ENCODE measurements at regions not wholly inside any gene's neighbourhood (a gene's known extent, or its start where the extent isn't known, plus 50 kb on each side); places are given as distances from the start of the nearest gene placed in this dataset.

- no peaks in the 10 kb centered on the region for H3K9me3 ChIP-seq (ENCODE audit: control insufficient read depth, low read length)
- no peak for DNase-seq
- no peak for ATAC-seq (ENCODE audit: low FRiP score)
- H3K36me3 ChIP-seq (ENCODE audit: control insufficient read depth in 1 of 2, insufficient read depth in 2 of 2, low read length in 1 of 2): no peaks in the 10 kb centered on the region
- intact Hi-C loops (cut with DNase I): no loop called here
- no peak overlapping the region for H3K27ac ChIP-seq (ENCODE audit: low read depth in 1 of 2, low read length in 2 of 2)
- H3K4me1 ChIP-seq (ENCODE audit: control insufficient read depth in 1 of 2, insufficient read depth in 2 of 2, low read length in 2 of 2): no peaks in the 10 kb centered on the region
- no peak overlapping the region for H3K4me3 ChIP-seq (ENCODE audit: low read length in 2 of 2)
- H3K27me3 ChIP-seq (ENCODE audit: control insufficient read depth in 1 of 2, insufficient read depth in 2 of 2, low read length in 1 of 2): no peaks in the 10 kb centered on the region
- 48 to 69% methylated on average over 29 to 42 of the region's 42 CpGs for WGBS, 2 donors
Measured at GRCh38 chr18:78309307-78309706, 670.3 kb upstream of the SALL3 start.

- Histone ChIP-seq H3K4me1 (ENCODE audit: control insufficient read depth in 1 of 2, insufficient read depth in 2 of 2, low read length in 2 of 2) (no peaks in the 10 kb centered on the region), H3K27ac (ENCODE audit: low read depth in 1 of 2, low read length in 2 of 2) (no peak overlapping the region), H3K9me3 (ENCODE audit: control insufficient read depth, low read length) (no peaks in the 10 kb centered on the region), H3K4me3 (ENCODE audit: low read length in 2 of 2) (no peak overlapping the region), H3K27me3 (ENCODE audit: control insufficient read depth in 1 of 2, insufficient read depth in 2 of 2, low read length in 1 of 2) (no peaks in the 10 kb centered on the region), H3K36me3 (ENCODE audit: control insufficient read depth in 1 of 2, insufficient read depth in 2 of 2, low read length in 1 of 2) (no peaks in the 10 kb centered on the region)
- DNase-seq (no peak), ATAC-seq (ENCODE audit: low FRiP score) (no peak)
- intact Hi-C loops (cut with DNase I): no loop called here
- whole genome bisulfite sequencing, 2 donors: 55 to 57% methylated on average over 8 of the region's 8 CpGs
Measured at GRCh38 chr18:78309924-78310323, 669.7 kb upstream of the SALL3 start.

GRCh38 chr18:78319264-78319663, 660.4 kb upstream of the SALL3 start:
- no peak overlapping the region for H3K27ac ChIP-seq (ENCODE audit: low read depth in 1 of 2, low read length in 2 of 2)
- no peak overlapping the region for H3K4me3 ChIP-seq (ENCODE audit: low read length in 2 of 2)
- DNase-seq: no peak
- no peaks in the 10 kb centered on the region for H3K4me1 ChIP-seq (ENCODE audit: control insufficient read depth in 1 of 2, insufficient read depth in 2 of 2, low read length in 2 of 2)
- peaks cover 4% of the 10 kb centered on the region for H3K9me3 ChIP-seq (ENCODE audit: control insufficient read depth, low read length)
- WGBS, 2 donors: 84 to 85% methylated on average over 15 of the region's 15 CpGs
- intact Hi-C loops (cut with DNase I): no loop called here
- ATAC-seq (ENCODE audit: low FRiP score): no peak
- no peaks in the 10 kb centered on the region for H3K27me3 ChIP-seq (ENCODE audit: control insufficient read depth in 1 of 2, insufficient read depth in 2 of 2, low read length in 1 of 2)
- no peaks in the 10 kb centered on the region for H3K36me3 ChIP-seq (ENCODE audit: control insufficient read depth in 1 of 2, insufficient read depth in 2 of 2, low read length in 1 of 2)

- Histone ChIP-seq H3K4me3 (ENCODE audit: low read length in 2 of 2) (no peak overlapping the region), H3K4me1 (ENCODE audit: control insufficient read depth in 1 of 2, insufficient read depth in 2 of 2, low read length in 2 of 2) (no peaks in the 10 kb centered on the region), H3K27me3 (ENCODE audit: control insufficient read depth in 1 of 2, insufficient read depth in 2 of 2, low read length in 1 of 2) (no peaks in the 10 kb centered on the region), H3K27ac (ENCODE audit: low read depth in 1 of 2, low read length in 2 of 2) (no peak overlapping the region), H3K9me3 (ENCODE audit: control insufficient read depth, low read length) (peaks cover 4% of the 10 kb centered on the region), H3K36me3 (ENCODE audit: control insufficient read depth in 1 of 2, insufficient read depth in 2 of 2, low read length in 1 of 2) (no peaks in the 10 kb centered on the region)
- ATAC-seq (ENCODE audit: low FRiP score) (no peak), DNase-seq (no peak)
- WGBS, 2 donors: 20 to 28% methylated on average over 10 of the region's 10 CpGs
- intact Hi-C loops (cut with DNase I): no loop called here
Measured at GRCh38 chr18:78319961-78320360, 659.7 kb upstream of the SALL3 start.

GRCh38 chr18:78321402-78321801, 658.2 kb upstream of the SALL3 start:
- intact Hi-C loops (cut with DNase I): no loop called here
- 63 to 66% methylated on average over 6 of the region's 6 CpGs for whole genome bisulfite sequencing, 2 donors

GRCh38 chr18:78323453-78324197, 656.0 kb upstream of the SALL3 start:
- Histone ChIP-seq H3K27me3 (ENCODE audit: control insufficient read depth in 1 of 2, insufficient read depth in 2 of 2, low read length in 1 of 2) (no peaks in the 10 kb centered on the region), H3K9me3 (ENCODE audit: control insufficient read depth, low read length) (peaks cover 4% of the 10 kb centered on the region), H3K4me3 (ENCODE audit: low read length in 2 of 2) (no peak overlapping the region), H3K27ac (ENCODE audit: low read depth in 1 of 2, low read length in 2 of 2) (no peak overlapping the region), H3K4me1 (ENCODE audit: control insufficient read depth in 1 of 2, insufficient read depth in 2 of 2, low read length in 2 of 2) (no peaks in the 10 kb centered on the region), H3K36me3 (ENCODE audit: control insufficient read depth in 1 of 2, insufficient read depth in 2 of 2, low read length in 1 of 2) (no peaks in the 10 kb centered on the region)
- DNase-seq (no peak), ATAC-seq (ENCODE audit: low FRiP score) (no peak)
- 69 to 72% methylated on average over 14 of the region's 14 CpGs for WGBS, 2 donors
- intact Hi-C loops (cut with DNase I): no loop called here

More at GRCh38 chr18:78321402-78321801, 658.2 kb upstream of the SALL3 start:
- Histone ChIP-seq H3K4me1 (ENCODE audit: control insufficient read depth in 1 of 2, insufficient read depth in 2 of 2, low read length in 2 of 2) (no peaks in the 10 kb centered on the region), H3K36me3 (ENCODE audit: control insufficient read depth in 1 of 2, insufficient read depth in 2 of 2, low read length in 1 of 2) (no peaks in the 10 kb centered on the region), H3K27ac (ENCODE audit: low read depth in 1 of 2, low read length in 2 of 2) (no peak overlapping the region), H3K27me3 (ENCODE audit: control insufficient read depth in 1 of 2, insufficient read depth in 2 of 2, low read length in 1 of 2) (no peaks in the 10 kb centered on the region), H3K4me3 (ENCODE audit: low read length in 2 of 2) (no peak overlapping the region), H3K9me3 (ENCODE audit: control insufficient read depth, low read length) (peaks cover 4% of the 10 kb centered on the region)
- ATAC-seq (ENCODE audit: low FRiP score) (no peak), DNase-seq (no peak)

GRCh38 chr18:78327643-78328042, 652.0 kb upstream of the SALL3 start:
- H3K36me3 ChIP-seq (ENCODE audit: control insufficient read depth in 1 of 2, insufficient read depth in 2 of 2, low read length in 1 of 2): no peaks in the 10 kb centered on the region
- no peak overlapping the region for H3K4me3 ChIP-seq (ENCODE audit: low read length in 2 of 2)
- DNase-seq (no peak), ATAC-seq (ENCODE audit: low FRiP score) (no peak)
- no peak overlapping the region for H3K27ac ChIP-seq (ENCODE audit: low read depth in 1 of 2, low read length in 2 of 2)
- intact Hi-C loops (cut with DNase I): no loop called here
- H3K4me1 ChIP-seq (ENCODE audit: control insufficient read depth in 1 of 2, insufficient read depth in 2 of 2, low read length in 2 of 2): no peaks in the 10 kb centered on the region
- no peaks in the 10 kb centered on the region for H3K27me3 ChIP-seq (ENCODE audit: control insufficient read depth in 1 of 2, insufficient read depth in 2 of 2, low read length in 1 of 2)
- WGBS, 2 donors: 88 to 89% methylated on average over 8 of the region's 8 CpGs
- H3K9me3 ChIP-seq (ENCODE audit: control insufficient read depth, low read length): no peaks in the 10 kb centered on the region

- 68 to 75% methylated on average over 10 of the region's 10 CpGs for WGBS, 2 donors
Measured at GRCh38 chr18:78330766-78331165, 648.9 kb upstream of the SALL3 start.

GRCh38 chr18:78352910-78353309, 626.7 kb upstream of the SALL3 start:
- intact Hi-C loops (cut with DNase I): no loop called here
- no peak for DNase-seq
- 76 to 79% methylated on average over 6 of the region's 6 CpGs for WGBS, 2 donors
- no peaks in the 10 kb centered on the region for H3K36me3 ChIP-seq (ENCODE audit: control insufficient read depth in 1 of 2, insufficient read depth in 2 of 2, low read length in 1 of 2)
- no peak overlapping the region for H3K27ac ChIP-seq (ENCODE audit: low read depth in 1 of 2, low read length in 2 of 2)
- no peaks in the 10 kb centered on the region for H3K9me3 ChIP-seq (ENCODE audit: control insufficient read depth, low read length)
- no peak overlapping the region for H3K4me3 ChIP-seq (ENCODE audit: low read length in 2 of 2)
- ATAC-seq (ENCODE audit: low FRiP score): no peak
- no peaks in the 10 kb centered on the region for H3K27me3 ChIP-seq (ENCODE audit: control insufficient read depth in 1 of 2, insufficient read depth in 2 of 2, low read length in 1 of 2)
- no peaks in the 10 kb centered on the region for H3K4me1 ChIP-seq (ENCODE audit: control insufficient read depth in 1 of 2, insufficient read depth in 2 of 2, low read length in 2 of 2)

More at GRCh38 chr18:78330766-78331165, 648.9 kb upstream of the SALL3 start:
- H3K36me3 ChIP-seq (ENCODE audit: control insufficient read depth in 1 of 2, insufficient read depth in 2 of 2, low read length in 1 of 2): no peaks in the 10 kb centered on the region
- intact Hi-C loops (cut with DNase I): no loop called here
- H3K27me3 ChIP-seq (ENCODE audit: control insufficient read depth in 1 of 2, insufficient read depth in 2 of 2, low read length in 1 of 2): no peaks in the 10 kb centered on the region
- no peak for DNase-seq
- H3K4me1 ChIP-seq (ENCODE audit: control insufficient read depth in 1 of 2, insufficient read depth in 2 of 2, low read length in 2 of 2): no peaks in the 10 kb centered on the region
- H3K4me3 ChIP-seq (ENCODE audit: low read length in 2 of 2): no peak overlapping the region
- H3K9me3 ChIP-seq (ENCODE audit: control insufficient read depth, low read length): no peaks in the 10 kb centered on the region
- H3K27ac ChIP-seq (ENCODE audit: low read depth in 1 of 2, low read length in 2 of 2): no peak overlapping the region
- no peak for ATAC-seq (ENCODE audit: low FRiP score)

All from aorta (tissue), 5 donors.